K562 (cell line): ENCODE measurements at regions not wholly inside any gene's neighbourhood (a gene's known extent, or its start where the extent isn't known, plus 50 kb on each side); places are given as distances from the start of the nearest gene placed in this dataset.

Experiments
- ATAC-seq: fragments of 200-7000 bp; cut with Tn5 transposase; 3 replicates; pipeline ENCODE4 v1.9.1; 2020; ENCODE audit warnings: moderate library complexity
- BruUV-seq: library from RNA; stranded (reverse); fragments of 400-500 nt; replicated peaks from 2 replicates; lab custom pipeline; 2021; lab: Mats Ljungman, UMichigan
- CTCF ChIA-PET: fragments of 300-600 bp; formaldehyde crosslinking; extraction: SDS; loops from one replicate; lab custom pipeline; 2021; ENCODE audit warnings: low intra/inter-chr PET ratio; lab: Yijun Ruan, JAX
- POLR2A ChIA-PET: fragments of 300-600, 350-650 bp; sonication (Branson Sonifier 250); formaldehyde crosslinking; extraction: SDS; loops from one replicate; lab custom pipeline; 2021; ENCODE audit warnings: antibody characterized with exemption, inconsistent platforms; lab: Yijun Ruan, JAX
- DNase-seq, 4 experiments: peaks; one replicate each; pipeline versions ENCODE4 v3.0.0 to v3.0.0-alpha.2; 2011 to 2018; ENCODE audit warnings: low spot score in 3 of 4, mixed read lengths in 3 of 4; ENCODE audit errors: extremely low read depth in 1 of 4
- FAIRE-seq: peaks from 2 replicates; lab custom pipeline; 2011; peaks lifted over from hg19 to GRCh38; lab: Jason Lieb, UNC
- H2AFZ ChIP-seq: 2 replicates; pipeline ENCODE4 v1.6.0; 2011; ENCODE audit warnings: low read depth, low read length, control low read depth, inconsistent platforms
- H3K27ac ChIP-seq: fragments of 200-600 bp; 3 replicates; pipeline ENCODE4 v1.8.0; 2011; ENCODE audit warnings: low read depth, mild to moderate bottlenecking, control low read depth, inconsistent platforms, low read length, moderate library complexity, mixed read lengths; ENCODE audit errors: extremely low read depth
- H3K27me3 ChIP-seq, 2 experiments: fragments of 300-600 bp in 1 of 2; 2 replicates in 1 of 2; 3 replicates in 1 of 2; pipeline versions ENCODE4 v1.6.0 to v1.8.0; 2011; ENCODE audit warnings: inconsistent platforms in 2 of 2, low read length in 2 of 2, mild to moderate bottlenecking in 1 of 2, mixed read lengths in 1 of 2, moderate library complexity in 1 of 2; ENCODE audit not compliant: control insufficient read depth in 2 of 2, insufficient read depth in 2 of 2
- H3K36me3 ChIP-seq: fragments of 300-600 bp; 3 replicates; pipeline ENCODE4 v1.8.0; 2011; ENCODE audit warnings: mild to moderate bottlenecking, low read length, inconsistent platforms; ENCODE audit not compliant: control insufficient read depth, insufficient read depth
- H3K4me1 ChIP-seq, 2 experiments: fragments of 200-600 bp in 1 of 2; replicated peaks in 1 of 2; 2 replicates in 1 of 2; 3 replicates in 1 of 2; pipeline versions ENCODE4 v1.5.1 to v1.8.0; 2011; ENCODE audit warnings: inconsistent platforms in 2 of 2, low read length in 2 of 2, mild to moderate bottlenecking in 1 of 2, mixed read lengths in 1 of 2, moderate library complexity in 1 of 2; ENCODE audit not compliant: control insufficient read depth in 2 of 2, insufficient read depth in 2 of 2
- H3K4me2 ChIP-seq: 2 replicates; pipeline ENCODE4 v1.6.1; 2011; ENCODE audit warnings: low read length, control low read depth, inconsistent platforms, mixed read lengths; ENCODE audit not compliant: insufficient read depth
- H3K4me3 ChIP-seq: fragments of 200-600 bp; sonication (generic), shearing (Covaris generic); 2 replicates; pipeline ENCODE4 v1.5.1; 2016; ENCODE audit warnings: control low read depth, inconsistent platforms
- H3K79me2 ChIP-seq: fragments of 200-600 bp; 3 replicates; pipeline ENCODE4 v1.8.0; 2011; ENCODE audit warnings: low read length, inconsistent platforms; ENCODE audit not compliant: control insufficient read depth, insufficient read depth
- H3K9ac ChIP-seq, 2 experiments: 2 replicates each; pipeline versions ENCODE4 v1.6.0 to v1.6.1; 2011; ENCODE audit warnings: low read depth in 2 of 2, low read length in 2 of 2, control low read depth in 1 of 2, inconsistent platforms in 1 of 2, mild to moderate bottlenecking in 1 of 2, mixed read lengths in 1 of 2; ENCODE audit not compliant: insufficient read depth in 1 of 2
- H3K9me1 ChIP-seq: one replicate; pipeline ENCODE4 v1.6.0; 2011; ENCODE audit warnings: inconsistent platforms, mild to moderate bottlenecking, low read length, moderate library complexity; ENCODE audit not compliant: control insufficient read depth, insufficient read depth
- H3K9me3 ChIP-seq: replicated peaks from 2 replicates; pipeline ENCODE4 v1.5.1; 2011; ENCODE audit warnings: low read depth, low read length, inconsistent platforms; ENCODE audit not compliant: control insufficient read depth, insufficient read depth
- H4K20me1 ChIP-seq: replicated peaks from 2 replicates; pipeline ENCODE4 v1.6.1; 2011; ENCODE audit warnings: low read length, inconsistent platforms, mixed read lengths; ENCODE audit not compliant: control insufficient read depth, insufficient read depth
- HEY1 ChIP-seq: fragments of 250-450 bp; sonication (Bioruptor Pico); IDR thresholded peaks from 2 replicates; pipeline ENCODE4 v1.5.0; 2020; ENCODE audit warnings: mild to moderate bottlenecking, moderate library complexity, borderline replicate concordance
- HNRNPK ChIP-seq: fragments of 200-400 bp; formaldehyde crosslinking; IDR thresholded peaks from one replicate; pipeline ENCODE4 v1.6.1; 2018; ENCODE audit warnings: mild to moderate bottlenecking, low read depth, low read length; ENCODE audit not compliant: poor library complexity, severe bottlenecking
- MNT ChIP-seq, 2 experiments: fragments of 450-650 bp; conservative IDR thresholded peaks; 2 replicates each; pipeline ENCODE4 v1.6.1; 2017; ENCODE audit warnings: mild to moderate bottlenecking in 2 of 2, moderate library complexity in 2 of 2
- TAL1 ChIP-seq: fragments of 450-650 bp; IDR thresholded peaks from 2 replicates; pipeline ENCODE4 v1.6.1; 2016; ENCODE audit warnings: mild to moderate bottlenecking
- TOE1 ChIP-seq, 2 experiments: fragments of 450-650 bp in 1 of 2; sonication (generic) in 1 of 2; formaldehyde crosslinking in 1 of 2; IDR thresholded peaks; 2 replicates each; pipeline versions ENCODE4 v1.7.1 to v1.8.0; 2016 to 2022; ENCODE audit warnings: borderline replicate concordance in 2 of 2, mild to moderate bottlenecking in 2 of 2, antibody characterized with exemption in 1 of 2, inconsistent platforms in 1 of 2, low read depth in 1 of 2, missing genetic modification reagents in 1 of 2, moderate library complexity in 1 of 2
- WHSC1 ChIP-seq: IDR thresholded peaks from one replicate; pipeline ENCODE4 v1.6.1; 2012; ENCODE audit warnings: low read length, control low read depth, inconsistent platforms
- ZNF384 ChIP-seq: IDR thresholded peaks from 2 replicates; pipeline ENCODE4 v1.6.1; 2012; ENCODE audit warnings: low read depth, low read length, improper control_type of control experiment
- ZNF449 ChIP-seq: fragments of 250-450 bp; sonication (Bioruptor Pico); IDR thresholded peaks from 2 replicates; pipeline ENCODE4 v1.8.0; 2022; ENCODE audit warnings: moderate library complexity, mild to moderate bottlenecking, inconsistent platforms
- ZNF764 ChIP-seq: fragments of 250-450 bp; sonication (Bioruptor Pico); IDR thresholded peaks from 2 replicates; pipeline ENCODE4 v1.4.0; 2020; ENCODE audit warnings: low read depth, mild to moderate bottlenecking, moderate library complexity
- WGBS: fragments of 100-300 bp; shearing (Covaris generic); methylation state at CpG from one replicate; pipeline ENCODE4 v1.1.6; 2016; ENCODE audit warnings: low coverage, mixed read lengths; ENCODE audit not compliant: insufficient coverage; ENCODE audit errors: missing lambda C conversion rate; 5-methylcytosine and 5-hydroxymethylcytosine counted together
- in situ Hi-C: fragments of 300-500 bp; cut with MboI; formaldehyde crosslinking; loops from 4 replicates; pipeline ENCODE4 v1.15.0; 2018; ENCODE audit warnings: inconsistent platforms, mixed read lengths
- intact Hi-C: fragments of 100-400 bp; cut with micrococcal nuclease; formaldehyde crosslinking; loops from 2 replicates; pipeline ENCODE4 v1.14.2; 2022

GRCh38 chr22:27476318-27476717, 325.2 kb downstream of the MN1 start:
- no peaks in the 10 kb centered on the region for H3K4me1 ChIP-seq
- H3K27ac ChIP-seq: no peak overlapping the region
- 2% methylated on average over 9 of the region's 11 CpGs for WGBS
- H2AFZ ChIP-seq: no peak overlapping the region
- no TSS peak for BruUV-seq
- peaks cover 0 to 16% of the 10 kb centered on the region in 2 experiments; a peak in 2 of 5 replicates for H3K27me3 ChIP-seq
- CTCF ChIA-PET: no interaction called here
- H3K9me3 ChIP-seq: no peaks in the 10 kb centered on the region
- no peaks in the 10 kb centered on the region for H3K9me1 ChIP-seq
- H3K79me2 ChIP-seq: no peaks in the 10 kb centered on the region
- TF ChIP-seq HEY1 (CRISPR knock-in tag) (no peak), TOE1 (IDR thresholded peaks at IDR 0.05; ENCODE audit: borderline replicate concordance) (no peak), TOE1 (CRISPR knock-in tag; IDR thresholded peaks at IDR 0.05; ENCODE audit: borderline replicate concordance, low read depth) (no peak), ZNF764 (CRISPR knock-in tag) (no peak), HNRNPK (no peak), MNT (conservative IDR thresholded peaks at IDR 0.05) (no peak), ZNF384 (no peak), TAL1 (no peak), ZNF449 (CRISPR knock-in tag) (no peak), WHSC1 (no peak)
- no peak overlapping the region for H3K4me3 ChIP-seq
- no peaks in the 10 kb centered on the region; the same call in 1 of the 2 replicates for H4K20me1 ChIP-seq
- ATAC-seq: no peak
- H3K4me2 ChIP-seq: no peak overlapping the region
- in situ Hi-C loops (no loop called here), intact Hi-C loops (no loop called here)
- H3K36me3 ChIP-seq: no peaks in the 10 kb centered on the region
- H3K9ac ChIP-seq: no peak overlapping the region
- no peak for DNase-seq
- FAIRE-seq: no peak
- POLR2A ChIA-PET: no interaction called here
